IPS-NIHi7 (cell line): ENCODE measurements at regions not wholly inside any gene's neighbourhood (a gene's known extent, or its start where the extent isn't known, plus 50 kb on each side); places are given as distances from the start of the nearest gene placed in this dataset.

Experiments used
- DNase-seq: peaks from one replicate; pipeline ENCODE4 v3.0.0; 2012; ENCODE audit warnings: mixed read lengths; ENCODE audit errors: extremely low spot score

GRCh38 chr1:102071451-102071850 lies 74.7 kb upstream of the OLFM3 start:
- DNase-seq: no peak

GRCh38 chr1:102050556-102050955 lies 53.8 kb upstream of the OLFM3 start:
- DNase-seq: no peak

DNA sequence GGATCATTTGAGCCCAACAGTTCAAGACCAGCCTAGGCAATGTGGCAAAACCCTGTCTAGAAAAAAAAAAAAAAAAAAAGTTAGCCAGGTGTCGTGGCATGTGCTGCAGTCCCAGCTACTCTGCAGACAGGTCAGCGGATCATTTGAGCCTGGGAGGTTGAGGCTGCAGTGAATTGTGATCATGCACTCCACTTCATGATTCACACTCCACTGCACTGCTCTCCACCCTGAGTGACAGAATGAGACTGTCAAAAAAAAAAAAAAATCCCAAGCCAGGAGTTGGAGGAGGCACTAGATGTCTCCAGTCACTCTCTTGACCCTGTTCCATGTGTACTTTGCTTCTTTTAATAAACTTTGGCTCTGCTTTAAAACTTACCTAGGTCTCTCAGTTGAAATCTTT lies 51.0 kb upstream of the OLFM3 start:
- DNase-seq: no peak
